ENCODE measurements at regions not wholly inside any gene's neighbourhood (a gene's known extent, or its start where the extent isn't known, plus 50 kb on each side); places are given as distances from the start of the nearest gene placed in this dataset.

DNA sequence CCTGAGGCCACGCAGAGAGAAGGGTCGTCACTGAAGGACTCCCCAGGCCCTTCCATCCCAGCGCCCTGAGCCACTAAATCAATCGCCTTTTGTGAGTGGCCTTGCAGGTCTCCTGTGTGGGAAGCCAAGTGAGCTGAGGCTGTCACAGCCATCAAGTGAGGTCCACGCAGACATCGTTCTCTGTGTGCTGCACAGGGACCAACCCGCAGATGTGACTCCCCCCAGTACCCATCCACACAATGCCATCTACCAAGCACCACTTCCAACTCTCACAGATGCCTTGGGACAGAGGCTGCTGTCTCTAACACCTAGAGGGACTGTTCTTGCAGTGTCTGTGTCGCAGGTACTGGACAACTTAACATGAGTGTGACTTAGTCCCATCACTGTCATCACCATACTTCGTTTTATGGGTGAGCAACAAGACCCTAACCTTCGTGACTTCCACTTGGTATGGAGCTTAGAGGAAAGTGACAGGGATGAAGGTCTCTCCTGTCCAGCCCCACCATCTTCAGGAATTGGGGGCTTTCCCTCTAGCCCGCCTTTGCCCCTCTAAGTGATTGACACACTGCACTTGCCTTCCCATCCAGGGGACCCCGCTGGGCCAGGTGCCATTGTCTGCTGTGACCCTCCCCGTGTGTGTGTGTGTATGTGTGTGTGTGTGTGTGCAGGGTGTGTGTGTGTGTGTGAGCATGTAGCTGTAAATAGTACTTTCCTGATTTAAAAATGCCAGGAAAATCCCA lies 51.4 kb upstream of the TMEM72 start:
- no peak for TF ChIP-seq JUND (IDR thresholded peaks at IDR 0.05)
- no peak for TF ChIP-seq POLR2AphosphoS5 (IDR thresholded peaks at IDR 0.05; ENCODE audit: low read depth, low read length)
- TF ChIP-seq CEBPB (IDR thresholded peaks at IDR 0.05; ENCODE audit: low read depth) = no peak

Measured in HCT116 (cell line).